ENCODE measurements at regions not wholly inside any gene's neighbourhood (a gene's known extent, or its start where the extent isn't known, plus 50 kb on each side); places are given as distances from the start of the nearest gene placed in this dataset.

GRCh38 chr2:7346336-7346735 is 429.1 kb downstream of the RNF144A start:
- H3K27ac ChIP-seq, result no peak overlapping the region
- H3K4me3 ChIP-seq, result no peak overlapping the region
- no peaks in the 10 kb centered on the region for H3K9me3 ChIP-seq
- no peak for ATAC-seq
- DNase-seq, result no peak
- H3K4me1 ChIP-seq, result no peaks in the 10 kb centered on the region
- TF ChIP-seq POLR2A (IDR thresholded peaks at IDR 0.05) (no peak), CTCF (IDR thresholded peaks at IDR 0.05 in 4 of 5, conservative IDR thresholded peaks at IDR 0.05 in 1 of 5) (no peak)
- no peaks in the 10 kb centered on the region for H3K27me3 ChIP-seq
- intact Hi-C loops (cut with DNase I; ENCODE audit: low total_unique reads), result no loop called here
- in situ Hi-C loops (cut with MboI; ENCODE audit: low sequenced_read_pairs in 4 of 4), result no loop called here
- no peaks in the 10 kb centered on the region for H3K36me3 ChIP-seq

- in situ Hi-C loops (cut with MboI; ENCODE audit: low sequenced_read_pairs in 4 of 4) (no loop called here), intact Hi-C loops (cut with DNase I; ENCODE audit: low total_unique reads) (no loop called here)
- ATAC-seq, result no peak
- Histone ChIP-seq H3K9me3 (no peaks in the 10 kb centered on the region), H3K4me1 (no peaks in the 10 kb centered on the region), H3K36me3 (no peaks in the 10 kb centered on the region), H3K27me3 (no peaks in the 10 kb centered on the region), H3K4me3 (no peak overlapping the region), H3K27ac (no peak overlapping the region)
- no peak for DNase-seq
- TF ChIP-seq CTCF (IDR thresholded peaks at IDR 0.05 in 4 of 5, conservative IDR thresholded peaks at IDR 0.05 in 1 of 5) (no peak), POLR2A (IDR thresholded peaks at IDR 0.05) (no peak)
Observed at GRCh38 chr2:7348761-7349160, 431.5 kb downstream of the RNF144A start.

GRCh38 chr2:7352191-7352590 is 435.0 kb downstream of the RNF144A start:
- intact Hi-C loops (cut with DNase I; ENCODE audit: low total_unique reads) (no loop called here), in situ Hi-C loops (cut with MboI; ENCODE audit: low sequenced_read_pairs in 4 of 4) (no loop called here)
- Histone ChIP-seq H3K4me1 (no peaks in the 10 kb centered on the region), H3K4me3 (no peak overlapping the region), H3K27me3 (no peaks in the 10 kb centered on the region), H3K36me3 (no peaks in the 10 kb centered on the region), H3K27ac (no peak overlapping the region), H3K9me3 (no peaks in the 10 kb centered on the region)
- ATAC-seq, result no peak
- DNase-seq, result no peak
- TF ChIP-seq CTCF (IDR thresholded peaks at IDR 0.05 in 4 of 5, conservative IDR thresholded peaks at IDR 0.05 in 1 of 5) (no peak), POLR2A (IDR thresholded peaks at IDR 0.05) (no peak)

- Histone ChIP-seq H3K9me3 (no peaks in the 10 kb centered on the region), H3K27me3 (no peaks in the 10 kb centered on the region), H3K4me3 (no peak overlapping the region), H3K36me3 (no peaks in the 10 kb centered on the region), H3K4me1 (no peaks in the 10 kb centered on the region), H3K27ac (no peak overlapping the region)
- ATAC-seq (no peak), DNase-seq (no peak)
- intact Hi-C loops (cut with DNase I; ENCODE audit: low total_unique reads), result no loop called here
- in situ Hi-C loops (cut with MboI; ENCODE audit: low sequenced_read_pairs in 4 of 4), result no loop called here
- no peak for TF ChIP-seq POLR2A (IDR thresholded peaks at IDR 0.05)
- TF ChIP-seq CTCF (IDR thresholded peaks at IDR 0.05 in 4 of 5, conservative IDR thresholded peaks at IDR 0.05 in 1 of 5), result no peak
Observed at GRCh38 chr2:7353571-7353970, 436.4 kb downstream of the RNF144A start.

GRCh38 chr2:7355781-7356180 is 438.6 kb downstream of the RNF144A start:
- Histone ChIP-seq H3K27me3 (no peaks in the 10 kb centered on the region), H3K36me3 (no peaks in the 10 kb centered on the region), H3K27ac (no peak overlapping the region), H3K4me3 (no peak overlapping the region), H3K4me1 (no peaks in the 10 kb centered on the region), H3K9me3 (no peaks in the 10 kb centered on the region)
- in situ Hi-C loops (cut with MboI; ENCODE audit: low sequenced_read_pairs in 4 of 4) (no loop called here), intact Hi-C loops (cut with DNase I; ENCODE audit: low total_unique reads) (no loop called here)
- ATAC-seq (no peak), DNase-seq (no peak)
- no peak for TF ChIP-seq POLR2A (IDR thresholded peaks at IDR 0.05)
- no peak for TF ChIP-seq CTCF (IDR thresholded peaks at IDR 0.05 in 4 of 5, conservative IDR thresholded peaks at IDR 0.05 in 1 of 5)
